Panc1 (cell line): ENCODE measurements at regions not wholly inside any gene's neighbourhood (a gene's known extent, or its start where the extent isn't known, plus 50 kb on each side); places are given as distances from the start of the nearest gene placed in this dataset.

Source experiments
- ATAC-seq: fragments of 200-7000 bp; cut with Tn5 transposase; 2 replicates; pipeline ENCODE4 v1.9.1; 2020; ENCODE audit warnings: mild to moderate bottlenecking, moderate library complexity
- BruUV-seq: library from RNA; stranded (reverse); fragments of 400-500 nt; replicated peaks from 2 replicates; lab custom pipeline; 2021; lab: Mats Ljungman, UMichigan
- CTCF ChIA-PET: fragments of 300-600 bp; sonication (Branson Sonifier 250); formaldehyde crosslinking; loops from one replicate; lab custom pipeline; 2022; ENCODE audit warnings: antibody characterized with exemption; lab: Charles Lee
- POLR2A ChIA-PET: fragments of 300-600 bp; sonication (Branson Sonifier 250); formaldehyde crosslinking; loops from one replicate; lab custom pipeline; 2022; ENCODE audit warnings: antibody characterized with exemption; lab: Charles Lee
- DNase-seq: peaks from one replicate; pipeline ENCODE4 v3.0.0-alpha.2; 2010; ENCODE audit warnings: low read depth, low spot score
- H3K27ac ChIP-seq: 2 replicates; pipeline ENCODE4 v1.5.1; 2011; ENCODE audit warnings: mild to moderate bottlenecking, low read length, inconsistent platforms
- H3K27me3 ChIP-seq: fragments of 200-500 bp; sonication (Bioruptor generic); 2 replicates; pipeline ENCODE4 v1.6.0; 2014; ENCODE audit warnings: low read length, inconsistent platforms; ENCODE audit not compliant: control insufficient read depth, insufficient read depth
- H3K36me3 ChIP-seq: fragments of 200-500 bp; sonication (Bioruptor generic); 2 replicates; pipeline ENCODE4 v1.5.1; 2014; ENCODE audit warnings: inconsistent platforms, mild to moderate bottlenecking, low read length, moderate library complexity; ENCODE audit not compliant: control insufficient read depth, insufficient read depth
- H3K4me1 ChIP-seq: 2 replicates; pipeline ENCODE4 v1.5.1; 2011; ENCODE audit warnings: inconsistent platforms, mild to moderate bottlenecking, low read length, moderate library complexity; ENCODE audit not compliant: control insufficient read depth, insufficient read depth
- H3K4me3 ChIP-seq, 2 experiments: 2 replicates each; pipeline ENCODE4 v1.5.1; 2011 to 2012; ENCODE audit warnings: low read depth in 2 of 2, low read length in 2 of 2, mild to moderate bottlenecking in 2 of 2, inconsistent platforms in 1 of 2, moderate library complexity in 1 of 2
- H3K9me3 ChIP-seq: fragments of 200-500 bp; sonication (Bioruptor generic); 2 replicates; pipeline ENCODE4 v1.5.1; 2014; ENCODE audit warnings: low read depth, mild to moderate bottlenecking, inconsistent platforms, low read length, moderate library complexity; ENCODE audit not compliant: control insufficient read depth, insufficient read depth
- CTCF ChIP-seq: fragments of 450-650 bp; IDR thresholded peaks from 2 replicates; pipeline ENCODE4 v1.5.1; 2017; ENCODE audit warnings: mild to moderate bottlenecking
- POLR2AphosphoS5 ChIP-seq: IDR thresholded peaks from 2 replicates; pipeline ENCODE4 v1.6.1; 2012; ENCODE audit warnings: mild to moderate bottlenecking, low read depth, low read length, moderate library complexity
- REST ChIP-seq, 2 experiments: IDR thresholded peaks; 2 replicates each; pipeline ENCODE4 v1.6.1; 2011 to 2012; ENCODE audit warnings: low read depth in 2 of 2, control low read depth in 1 of 2, low read length in 1 of 2, mild to moderate bottlenecking in 1 of 2, moderate library complexity in 1 of 2; ENCODE audit not compliant: insufficient read depth in 1 of 2
- SIN3A ChIP-seq: IDR thresholded peaks from 2 replicates; pipeline ENCODE4 v1.6.1; 2012; ENCODE audit warnings: low read depth, mild to moderate bottlenecking, low read length, moderate library complexity, borderline replicate concordance; ENCODE audit not compliant: insufficient read depth
- TCF7L2 ChIP-seq: IDR thresholded peaks from 2 replicates; pipeline ENCODE4 v1.6.1; 2011; ENCODE audit warnings: mild to moderate bottlenecking, low read depth, low read length, inconsistent platforms
- in situ Hi-C: cut with HindIII; loops from 2 replicates; pipeline ENCODE4 v1.10.0; 2016; ENCODE audit warnings: low sequenced_read_pairs, low pct_unique_long_range_greater_than_20kb
- intact Hi-C: fragments of 100-400 bp; cut with micrococcal nuclease; formaldehyde crosslinking; loops from one replicate; pipeline ENCODE4 v1.10.0; 2022; ENCODE audit not compliant: unreplicated experiment

GRCh38 chr2:239778861-239779558, 246.1 kb downstream of the NDUFA10 start:
- Histone ChIP-seq H3K27me3 (peaks cover 16% of the 10 kb centered on the region; the same call in 1 of the 2 replicates), H3K9me3 (no peaks in the 10 kb centered on the region), H3K4me1 (no peaks in the 10 kb centered on the region), H3K36me3 (no peaks in the 10 kb centered on the region), H3K4me3 (no peak overlapping the region), H3K27ac (no peak overlapping the region)
- TF ChIP-seq REST (IDR thresholded peaks at IDR 0.05; ENCODE audit: insufficient read depth in 1 of 2, low read depth in 2 of 2, low read length in 1 of 2) (no peak), TCF7L2 (no peak), CTCF (no peak), SIN3A (no peak), POLR2AphosphoS5 (no peak)
- in situ Hi-C loops: no loop called here
- DNase-seq (no peak), ATAC-seq (no peak)
- POLR2A ChIA-PET: no interaction called here
- intact Hi-C loops: no loop called here
- BruUV-seq: no TSS peak
- CTCF ChIA-PET: no interaction called here

GRCh38 chr2:239778042-239778851, 246.9 kb downstream of the NDUFA10 start:
- Histone ChIP-seq H3K4me1 (no peaks in the 10 kb centered on the region), H3K9me3 (no peaks in the 10 kb centered on the region), H3K36me3 (no peaks in the 10 kb centered on the region), H3K27ac (no peak overlapping the region), H3K4me3 (no peak overlapping the region), H3K27me3 (peaks cover 16% of the 10 kb centered on the region; the same call in 1 of the 2 replicates)
- no peak for DNase-seq
- TF ChIP-seq POLR2AphosphoS5: no peak
- no peak for TF ChIP-seq REST (IDR thresholded peaks at IDR 0.05; ENCODE audit: insufficient read depth in 1 of 2, low read depth in 2 of 2, low read length in 1 of 2)
- no peak for TF ChIP-seq CTCF
- TF ChIP-seq SIN3A: no peak
- ATAC-seq: no peak
- in situ Hi-C loops: no loop called here
- ChIA-PET CTCF (no interaction called here), POLR2A (no interaction called here)
- intact Hi-C loops: no loop called here
- no TSS peak for BruUV-seq
